GM23338 (cell line): ENCODE measurements at regions not wholly inside any gene's neighbourhood (a gene's known extent, or its start where the extent isn't known, plus 50 kb on each side); places are given as distances from the start of the nearest gene placed in this dataset.

Experiments used
- ATAC-seq: fragments of 200-7000 bp; cut with Tn5 transposase; 3 replicates; pipeline ENCODE4 v1.9.1; 2020
- DNase-seq: peaks from one replicate; pipeline ENCODE4 v3.0.0-alpha.2; 2015; ENCODE audit warnings: low spot score
- H2AFZ ChIP-seq: fragments of 200-600 bp; sonication (generic); 2 replicates; pipeline ENCODE4 v1.8.0; 2016; ENCODE audit warnings: antibody characterized with exemption, mild to moderate bottlenecking, moderate library complexity
- H3F3A ChIP-seq: fragments of 200-600 bp; sonication (generic); replicated peaks from 2 replicates; pipeline ENCODE4 v1.8.0; 2017; ENCODE audit warnings: antibody characterized with exemption, mixed run types, low read depth
- H3K27ac ChIP-seq: fragments of 200-600 bp; sonication (generic); 2 replicates; pipeline ENCODE4 v1.6.1; 2016; ENCODE audit warnings: low read depth
- H3K27me3 ChIP-seq: fragments of 200-600 bp; sonication (generic); 2 replicates; pipeline ENCODE4 v1.8.0; 2016; ENCODE audit warnings: mild to moderate bottlenecking, mixed run types, moderate library complexity; ENCODE audit not compliant: insufficient read depth
- H3K36me3 ChIP-seq: fragments of 200-600 bp; sonication (generic); 2 replicates; pipeline ENCODE4 v1.8.0; 2016; ENCODE audit warnings: mild to moderate bottlenecking; ENCODE audit not compliant: insufficient read depth
- H3K4me1 ChIP-seq: fragments of 200-600 bp; sonication (generic); 2 replicates; pipeline ENCODE4 v1.8.0; 2016; ENCODE audit warnings: mild to moderate bottlenecking, moderate library complexity; ENCODE audit not compliant: insufficient read depth
- H3K4me2 ChIP-seq: fragments of 200-600 bp; sonication (generic); 2 replicates; pipeline ENCODE4 v1.7.1; 2017; ENCODE audit warnings: mixed run types
- H3K4me3 ChIP-seq: fragments of 200-600 bp; sonication (generic); 2 replicates; pipeline ENCODE4 v1.6.1; 2016; ENCODE audit warnings: mixed run types
- H3K79me2 ChIP-seq: fragments of 200-600 bp; sonication (generic); replicated peaks from 2 replicates; pipeline ENCODE4 v1.8.0; 2017; ENCODE audit warnings: mild to moderate bottlenecking; ENCODE audit not compliant: insufficient read depth
- H3K9me2 ChIP-seq: fragments of 200-600 bp; sonication (generic); 2 replicates; pipeline ENCODE4 v1.8.0; 2017; ENCODE audit not compliant: insufficient read depth
- H4K20me1 ChIP-seq: fragments of 200-600 bp; sonication (generic); replicated peaks from 2 replicates; pipeline ENCODE4 v1.8.0; 2017; ENCODE audit warnings: mild to moderate bottlenecking; ENCODE audit not compliant: insufficient read depth
- H3K27ac Mint-ChIP-seq: 2 replicates; pipeline ENCODE4 v1.8.0; 2020; ENCODE audit warnings: inconsistent platforms, mild to moderate bottlenecking, moderate library complexity, mixed read lengths
- H3K27me3 Mint-ChIP-seq: 3 replicates; pipeline ENCODE4 v1.8.0; 2022; ENCODE audit warnings: low read depth, mild to moderate bottlenecking, moderate library complexity, mixed read lengths, inconsistent platforms; ENCODE audit not compliant: insufficient read depth, poor library complexity
- H3K36me3 Mint-ChIP-seq: 3 replicates; pipeline ENCODE4 v1.8.0; 2021; ENCODE audit warnings: low read depth, mild to moderate bottlenecking, inconsistent platforms, moderate library complexity, mixed read lengths
- H3K4me1 Mint-ChIP-seq: 3 replicates; pipeline ENCODE4 v1.8.0; 2020; ENCODE audit warnings: mild to moderate bottlenecking, inconsistent platforms, mixed read lengths
- H3K4me3 Mint-ChIP-seq: 3 replicates; pipeline ENCODE4 v1.8.0; 2021; ENCODE audit warnings: moderate library complexity, mild to moderate bottlenecking, inconsistent platforms, mixed read lengths
- H3K9me3 Mint-ChIP-seq: 3 replicates; pipeline ENCODE4 v1.8.0; 2020; ENCODE audit warnings: moderate library complexity, mild to moderate bottlenecking, inconsistent platforms, mixed read lengths
- CREB1 ChIP-seq: fragments of 250-450 bp; sonication (Bioruptor Pico); IDR thresholded peaks from 2 replicates; pipeline ENCODE4 v1.5.0; 2020; ENCODE audit warnings: low read depth, mild to moderate bottlenecking, moderate library complexity
- EZH2 ChIP-seq: fragments of 200-600 bp; sonication (generic); IDR thresholded peaks from one replicate; pipeline ENCODE4 v1.8.0; 2017; ENCODE audit warnings: antibody characterized with exemption, mild to moderate bottlenecking, low read depth; ENCODE audit not compliant: unreplicated experiment
- EZH2phosphoT487 ChIP-seq: fragments of 200-600 bp; sonication (generic); IDR thresholded peaks from one replicate; pipeline ENCODE4 v1.8.1; 2018; ENCODE audit warnings: antibody characterized with exemption; ENCODE audit not compliant: unreplicated experiment
- JUNB ChIP-seq: IDR thresholded peaks from one replicate; pipeline ENCODE4 v1.6.1; 2016; ENCODE audit warnings: antibody characterized with exemption; ENCODE audit not compliant: unreplicated experiment
- POLR2AphosphoS5 ChIP-seq: IDR thresholded peaks from 2 replicates; pipeline ENCODE4 v1.6.1; 2016; ENCODE audit warnings: antibody characterized with exemption, low read depth
- ZNF114 ChIP-seq: fragments of 250-450 bp; sonication (Bioruptor Pico); IDR thresholded peaks from 2 replicates; pipeline ENCODE4 v1.5.0; 2020; ENCODE audit warnings: mild to moderate bottlenecking, moderate library complexity
- ZNF331 ChIP-seq: fragments of 250-450 bp; sonication (Bioruptor Pico); IDR thresholded peaks from 2 replicates; pipeline ENCODE4 v1.5.0; 2020; ENCODE audit warnings: low read depth, mild to moderate bottlenecking, moderate library complexity
- TF ChIP-seq, protein P1 (sequence below): fragments of 250-450 bp; sonication (Bioruptor Pico); IDR thresholded peaks from 2 replicates; pipeline ENCODE4 v1.5.0; 2020; ENCODE audit warnings: mild to moderate bottlenecking, moderate library complexity
- TF ChIP-seq, protein P2 (sequence below): IDR thresholded peaks from one replicate; pipeline ENCODE4 v1.6.1; 2018; ENCODE audit warnings: antibody characterized with exemption; ENCODE audit not compliant: unreplicated experiment
- TF ChIP-seq, protein P3 (sequence below), 2 experiments: fragments of 200-600 bp in 1 of 2; sonication (generic) in 1 of 2; conservative IDR thresholded peaks; 2 replicates each; pipeline versions ENCODE4 v1.5.1 to v1.6.1; 2016 to 2017; ENCODE audit warnings: antibody characterized with exemption in 2 of 2, low read depth in 2 of 2, mild to moderate bottlenecking in 2 of 2, moderate library complexity in 1 of 2

DNA sequence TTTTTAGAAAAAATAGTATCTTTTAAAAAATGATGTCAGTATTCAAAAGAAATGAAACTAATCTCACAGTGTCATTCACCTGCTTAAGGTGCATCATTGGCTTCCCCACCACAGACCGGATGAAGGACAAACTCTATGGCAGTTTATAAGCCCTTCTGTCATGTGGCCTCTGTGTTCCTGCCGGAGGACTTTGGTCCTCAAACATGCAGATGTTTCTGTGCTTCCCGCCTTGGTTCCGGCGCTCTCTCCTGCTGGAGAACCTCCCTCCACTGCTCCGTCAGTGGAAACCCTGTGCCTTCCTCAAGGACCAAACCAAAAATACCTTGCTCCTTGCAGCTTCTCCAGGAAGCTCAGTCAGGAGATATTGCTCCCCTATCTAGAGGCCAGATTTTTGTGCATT, 326.3 kb downstream of the UACA start:
- Histone ChIP-seq H3K4me2 (no peak overlapping the region), H3K27ac (no peak overlapping the region), H3K27me3 (no peaks in the 10 kb centered on the region), H4K20me1 (no peaks in the 10 kb centered on the region), H3K36me3 (no peaks in the 10 kb centered on the region), H3F3A (no peaks in the 10 kb centered on the region), H2AFZ (no peak overlapping the region), H3K4me1 (no peaks in the 10 kb centered on the region; the same call in 1 of the 2 replicates), H3K79me2 (no peaks in the 10 kb centered on the region), H3K9me2 (no peaks in the 10 kb centered on the region; the same call in 1 of the 2 replicates), H3K4me3 (no peak overlapping the region)
- Mint-ChIP-seq H3K9me3 (no peaks in the 10 kb centered on the region), H3K4me1 (peaks cover 16% of the 10 kb centered on the region), H3K4me3 (no peak overlapping the region), H3K27me3 (peaks cover 16% of the 10 kb centered on the region), H3K27ac (no peak overlapping the region), H3K36me3 (no peaks in the 10 kb centered on the region; the same call in 2 of the 3 replicates)
- no peak for TF ChIP-seq JUNB
- TF ChIP-seq, protein P1, sequence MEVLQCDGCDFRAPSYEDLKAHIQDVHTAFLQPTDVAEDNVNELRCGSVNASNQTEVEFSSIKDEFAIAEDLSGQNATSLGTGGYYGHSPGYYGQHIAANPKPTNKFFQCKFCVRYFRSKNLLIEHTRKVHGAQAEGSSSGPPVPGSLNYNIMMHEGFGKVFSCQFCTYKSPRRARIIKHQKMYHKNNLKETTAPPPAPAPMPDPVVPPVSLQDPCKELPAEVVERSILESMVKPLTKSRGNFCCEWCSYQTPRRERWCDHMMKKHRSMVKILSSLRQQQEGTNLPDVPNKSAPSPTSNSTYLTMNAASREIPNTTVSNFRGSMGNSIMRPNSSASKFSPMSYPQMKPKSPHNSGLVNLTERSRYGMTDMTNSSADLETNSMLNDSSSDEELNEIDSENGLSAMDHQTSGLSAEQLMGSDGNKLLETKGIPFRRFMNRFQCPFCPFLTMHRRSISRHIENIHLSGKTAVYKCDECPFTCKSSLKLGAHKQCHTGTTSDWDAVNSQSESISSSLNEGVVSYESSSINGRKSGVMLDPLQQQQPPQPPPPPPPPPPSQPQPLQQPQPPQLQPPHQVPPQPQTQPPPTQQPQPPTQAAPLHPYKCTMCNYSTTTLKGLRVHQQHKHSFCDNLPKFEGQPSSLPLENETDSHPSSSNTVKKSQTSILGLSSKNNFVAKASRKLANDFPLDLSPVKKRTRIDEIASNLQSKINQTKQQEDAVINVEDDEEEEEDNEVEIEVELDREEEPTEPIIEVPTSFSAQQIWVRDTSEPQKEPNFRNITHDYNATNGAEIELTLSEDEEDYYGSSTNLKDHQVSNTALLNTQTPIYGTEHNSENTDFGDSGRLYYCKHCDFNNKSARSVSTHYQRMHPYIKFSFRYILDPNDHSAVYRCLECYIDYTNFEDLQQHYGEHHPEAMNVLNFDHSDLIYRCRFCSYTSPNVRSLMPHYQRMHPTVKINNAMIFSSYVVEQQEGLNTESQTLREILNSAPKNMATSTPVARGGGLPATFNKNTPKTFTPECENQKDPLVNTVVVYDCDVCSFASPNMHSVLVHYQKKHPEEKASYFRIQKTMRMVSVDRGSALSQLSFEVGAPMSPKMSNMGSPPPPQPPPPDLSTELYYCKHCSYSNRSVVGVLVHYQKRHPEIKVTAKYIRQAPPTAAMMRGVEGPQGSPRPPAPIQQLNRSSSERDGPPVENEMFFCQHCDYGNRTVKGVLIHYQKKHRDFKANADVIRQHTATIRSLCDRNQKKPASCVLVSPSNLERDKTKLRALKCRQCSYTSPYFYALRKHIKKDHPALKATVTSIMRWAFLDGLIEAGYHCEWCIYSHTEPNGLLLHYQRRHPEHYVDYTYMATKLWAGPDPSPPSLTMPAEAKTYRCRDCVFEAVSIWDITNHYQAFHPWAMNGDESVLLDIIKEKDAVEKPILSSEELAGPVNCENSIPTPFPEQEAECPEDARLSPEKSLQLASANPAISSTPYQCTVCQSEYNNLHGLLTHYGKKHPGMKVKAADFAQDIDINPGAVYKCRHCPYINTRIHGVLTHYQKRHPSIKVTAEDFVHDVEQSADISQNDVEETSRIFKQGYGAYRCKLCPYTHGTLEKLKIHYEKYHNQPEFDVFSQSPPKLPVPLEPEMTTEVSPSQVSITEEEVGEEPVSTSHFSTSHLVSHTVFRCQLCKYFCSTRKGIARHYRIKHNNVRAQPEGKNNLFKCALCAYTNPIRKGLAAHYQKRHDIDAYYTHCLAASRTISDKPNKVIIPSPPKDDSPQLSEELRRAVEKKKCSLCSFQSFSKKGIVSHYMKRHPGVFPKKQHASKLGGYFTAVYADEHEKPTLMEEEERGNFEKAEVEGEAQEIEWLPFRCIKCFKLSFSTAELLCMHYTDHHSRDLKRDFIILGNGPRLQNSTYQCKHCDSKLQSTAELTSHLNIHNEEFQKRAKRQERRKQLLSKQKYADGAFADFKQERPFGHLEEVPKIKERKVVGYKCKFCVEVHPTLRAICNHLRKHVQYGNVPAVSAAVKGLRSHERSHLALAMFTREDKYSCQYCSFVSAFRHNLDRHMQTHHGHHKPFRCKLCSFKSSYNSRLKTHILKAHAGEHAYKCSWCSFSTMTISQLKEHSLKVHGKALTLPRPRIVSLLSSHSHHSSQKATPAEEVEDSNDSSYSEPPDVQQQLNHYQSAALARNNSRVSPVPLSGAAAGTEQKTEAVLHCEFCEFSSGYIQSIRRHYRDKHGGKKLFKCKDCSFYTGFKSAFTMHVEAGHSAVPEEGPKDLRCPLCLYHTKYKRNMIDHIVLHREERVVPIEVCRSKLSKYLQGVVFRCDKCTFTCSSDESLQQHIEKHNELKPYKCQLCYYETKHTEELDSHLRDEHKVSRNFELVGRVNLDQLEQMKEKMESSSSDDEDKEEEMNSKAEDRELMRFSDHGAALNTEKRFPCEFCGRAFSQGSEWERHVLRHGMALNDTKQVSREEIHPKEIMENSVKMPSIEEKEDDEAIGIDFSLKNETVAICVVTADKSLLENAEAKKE (CRISPR knock-in tag), result no peak
- no peak for TF ChIP-seq EZH2
- no peak for TF ChIP-seq ZNF331 (CRISPR knock-in tag)
- TF ChIP-seq, protein P2, sequence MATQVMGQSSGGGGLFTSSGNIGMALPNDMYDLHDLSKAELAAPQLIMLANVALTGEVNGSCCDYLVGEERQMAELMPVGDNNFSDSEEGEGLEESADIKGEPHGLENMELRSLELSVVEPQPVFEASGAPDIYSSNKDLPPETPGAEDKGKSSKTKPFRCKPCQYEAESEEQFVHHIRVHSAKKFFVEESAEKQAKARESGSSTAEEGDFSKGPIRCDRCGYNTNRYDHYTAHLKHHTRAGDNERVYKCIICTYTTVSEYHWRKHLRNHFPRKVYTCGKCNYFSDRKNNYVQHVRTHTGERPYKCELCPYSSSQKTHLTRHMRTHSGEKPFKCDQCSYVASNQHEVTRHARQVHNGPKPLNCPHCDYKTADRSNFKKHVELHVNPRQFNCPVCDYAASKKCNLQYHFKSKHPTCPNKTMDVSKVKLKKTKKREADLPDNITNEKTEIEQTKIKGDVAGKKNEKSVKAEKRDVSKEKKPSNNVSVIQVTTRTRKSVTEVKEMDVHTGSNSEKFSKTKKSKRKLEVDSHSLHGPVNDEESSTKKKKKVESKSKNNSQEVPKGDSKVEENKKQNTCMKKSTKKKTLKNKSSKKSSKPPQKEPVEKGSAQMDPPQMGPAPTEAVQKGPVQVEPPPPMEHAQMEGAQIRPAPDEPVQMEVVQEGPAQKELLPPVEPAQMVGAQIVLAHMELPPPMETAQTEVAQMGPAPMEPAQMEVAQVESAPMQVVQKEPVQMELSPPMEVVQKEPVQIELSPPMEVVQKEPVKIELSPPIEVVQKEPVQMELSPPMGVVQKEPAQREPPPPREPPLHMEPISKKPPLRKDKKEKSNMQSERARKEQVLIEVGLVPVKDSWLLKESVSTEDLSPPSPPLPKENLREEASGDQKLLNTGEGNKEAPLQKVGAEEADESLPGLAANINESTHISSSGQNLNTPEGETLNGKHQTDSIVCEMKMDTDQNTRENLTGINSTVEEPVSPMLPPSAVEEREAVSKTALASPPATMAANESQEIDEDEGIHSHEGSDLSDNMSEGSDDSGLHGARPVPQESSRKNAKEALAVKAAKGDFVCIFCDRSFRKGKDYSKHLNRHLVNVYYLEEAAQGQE, result no peak
- TF ChIP-seq POLR2AphosphoS5, result no peak
- TF ChIP-seq CREB1 (CRISPR knock-in tag), result no peak
- no peak for TF ChIP-seq EZH2phosphoT487
- TF ChIP-seq, protein P3, sequence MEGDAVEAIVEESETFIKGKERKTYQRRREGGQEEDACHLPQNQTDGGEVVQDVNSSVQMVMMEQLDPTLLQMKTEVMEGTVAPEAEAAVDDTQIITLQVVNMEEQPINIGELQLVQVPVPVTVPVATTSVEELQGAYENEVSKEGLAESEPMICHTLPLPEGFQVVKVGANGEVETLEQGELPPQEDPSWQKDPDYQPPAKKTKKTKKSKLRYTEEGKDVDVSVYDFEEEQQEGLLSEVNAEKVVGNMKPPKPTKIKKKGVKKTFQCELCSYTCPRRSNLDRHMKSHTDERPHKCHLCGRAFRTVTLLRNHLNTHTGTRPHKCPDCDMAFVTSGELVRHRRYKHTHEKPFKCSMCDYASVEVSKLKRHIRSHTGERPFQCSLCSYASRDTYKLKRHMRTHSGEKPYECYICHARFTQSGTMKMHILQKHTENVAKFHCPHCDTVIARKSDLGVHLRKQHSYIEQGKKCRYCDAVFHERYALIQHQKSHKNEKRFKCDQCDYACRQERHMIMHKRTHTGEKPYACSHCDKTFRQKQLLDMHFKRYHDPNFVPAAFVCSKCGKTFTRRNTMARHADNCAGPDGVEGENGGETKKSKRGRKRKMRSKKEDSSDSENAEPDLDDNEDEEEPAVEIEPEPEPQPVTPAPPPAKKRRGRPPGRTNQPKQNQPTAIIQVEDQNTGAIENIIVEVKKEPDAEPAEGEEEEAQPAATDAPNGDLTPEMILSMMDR (conservative IDR thresholded peaks at IDR 0.05; ENCODE audit: low read depth in 2 of 2), result no peak
- no peak for TF ChIP-seq ZNF114 (CRISPR knock-in tag)
- ATAC-seq (no peak), DNase-seq (no peak)
